B cell (primary cell): ENCODE measurements at regions not wholly inside any gene's neighbourhood (a gene's known extent, or its start where the extent isn't known, plus 50 kb on each side); places are given as distances from the start of the nearest gene placed in this dataset.

Experiments
- ATAC-seq: fragments of 200-7000 bp; cut with Tn5 transposase; one replicate; pipeline ENCODE4 v1.10.0; 2021; ENCODE audit warnings: low read depth, mild to moderate bottlenecking, moderate number of reproducible peaks, moderate library complexity
- CTCF ChIA-PET: fragments of 350-600 bp; sonication (Branson Sonifier 250); formaldehyde crosslinking; loops from one replicate; lab custom pipeline; 2021; ENCODE audit warnings: antibody characterized with exemption, inconsistent platforms; lab: Charles Lee
- POLR2A ChIA-PET: fragments of 350-600 bp; sonication (Branson Sonifier 250); formaldehyde crosslinking; loops from one replicate; lab custom pipeline; 2021; ENCODE audit warnings: antibody characterized with exemption; lab: Charles Lee
- DNase-seq: peaks from one replicate; pipeline ENCODE4 v3.0.0; 2013
- H2AFZ ChIP-seq: 2 replicates; pipeline ENCODE4 v1.6.1; 2012; ENCODE audit warnings: mild to moderate bottlenecking, low read depth, low read length; ENCODE audit not compliant: insufficient read depth, poor library complexity, severe bottlenecking
- H3K27ac ChIP-seq, 2 donors: 1 replicate in 1 of 2; 2 replicates in 1 of 2; pipeline ENCODE4 v1.5.1; 2012 to 2013; ENCODE audit warnings: low read length in 2 of 2, mild to moderate bottlenecking in 2 of 2, moderate library complexity in 1 of 2
- H3K27me3 ChIP-seq, 4 experiments: fragments of 200-600 bp in 1 of 4; sonication (generic) in 1 of 4; replicated peaks in 1 of 4; 1 replicate in 2 of 4; 2 replicates in 2 of 4; pipeline versions ENCODE4 v1.6.1 to v1.7.0; 2013 to 2016; ENCODE audit warnings: low read length in 3 of 4, mild to moderate bottlenecking in 2 of 4, mixed read lengths in 1 of 4, moderate library complexity in 1 of 4; ENCODE audit not compliant: insufficient read depth in 4 of 4, control insufficient read depth in 3 of 4; ENCODE audit errors: control extremely low read depth in 1 of 4
- H3K36me3 ChIP-seq, 2 experiments: replicated peaks in 1 of 2; 1 replicate in 1 of 2; 2 replicates in 1 of 2; pipeline versions ENCODE4 v1.6.1 to v1.7.1; 2013; ENCODE audit warnings: low read length in 1 of 2; ENCODE audit not compliant: insufficient read depth in 2 of 2, control insufficient read depth in 1 of 2; ENCODE audit errors: control extremely low read depth in 1 of 2, extremely low read depth in 1 of 2
- H3K4me1 ChIP-seq, 2 donors: fragments of 200-600 bp in 1 of 2; sonication (generic) in 1 of 2; 1 replicate in 1 of 2; 2 replicates in 1 of 2; pipeline versions ENCODE4 v1.5.1 to v1.6.1; 2013 to 2017; ENCODE audit warnings: low read length in 2 of 2; ENCODE audit not compliant: control insufficient read depth in 2 of 2, insufficient read depth in 2 of 2
- H3K4me2 ChIP-seq: replicated peaks from 2 replicates; pipeline ENCODE3; 2012; ENCODE audit warnings: mild to moderate bottlenecking, low read depth, low read length; ENCODE audit not compliant: poor library complexity, severe bottlenecking
- H3K4me3 ChIP-seq, 5 experiments: fragments of 200-600 bp in 1 of 5; sonication (generic) in 1 of 5; 1 replicate in 3 of 5; 2 replicates in 2 of 5; pipeline versions ENCODE4 v1.5.1 to v1.7.0; 2011 to 2016; ENCODE audit warnings: low read length in 4 of 5, mild to moderate bottlenecking in 4 of 5, low read depth in 2 of 5, control low read depth in 1 of 5, moderate library complexity in 1 of 5; ENCODE audit not compliant: insufficient read depth in 1 of 5; ENCODE audit errors: control extremely low read depth in 1 of 5, extremely low read depth in 1 of 5
- H3K79me2 ChIP-seq: fragments of 200-600 bp; sonication (generic); one replicate; pipeline ENCODE4 v1.6.0; 2016; ENCODE audit warnings: low read length; ENCODE audit not compliant: control insufficient read depth, insufficient read depth
- H3K9ac ChIP-seq: fragments of 200-600 bp; sonication (generic); 2 replicates; pipeline ENCODE4 v1.6.1; 2017; ENCODE audit warnings: mild to moderate bottlenecking, low read length, moderate library complexity
- H3K9me3 ChIP-seq, 3 donors: one replicate each; pipeline versions ENCODE4 v1.6.1 to v1.7.1; 2013; ENCODE audit warnings: low read length in 2 of 3; ENCODE audit not compliant: control insufficient read depth in 2 of 3, insufficient read depth in 1 of 3; ENCODE audit errors: control extremely low read depth in 1 of 3
- H4K20me1 ChIP-seq: 2 replicates; pipeline ENCODE4 v1.6.0; 2012; ENCODE audit warnings: mild to moderate bottlenecking, low read length; ENCODE audit not compliant: insufficient read depth, control insufficient read depth, poor library complexity, severe bottlenecking
- H3K27ac Mint-ChIP-seq: one replicate; pipeline ENCODE4 v1.8.0; 2021; ENCODE audit warnings: mixed read lengths
- H3K27me3 Mint-ChIP-seq: one replicate; pipeline ENCODE4 v1.8.0; 2021; ENCODE audit warnings: mixed read lengths
- H3K4me1 Mint-ChIP-seq: one replicate; pipeline ENCODE4 v1.8.0; 2021; ENCODE audit warnings: mixed read lengths
- H3K4me3 Mint-ChIP-seq: one replicate; pipeline ENCODE4 v1.8.0; 2021; ENCODE audit warnings: mixed read lengths
- H3K9me3 Mint-ChIP-seq: one replicate; pipeline ENCODE4 v1.8.0; 2022; ENCODE audit warnings: mixed read lengths; ENCODE audit not compliant: insufficient read depth
- EZH2 ChIP-seq: IDR thresholded peaks from 2 replicates; pipeline ENCODE4 v1.6.1; 2012; ENCODE audit warnings: borderline replicate concordance, low read depth, mild to moderate bottlenecking, moderate library complexity, low read length; ENCODE audit not compliant: insufficient read depth, poor library complexity, severe bottlenecking
- WGBS: methylation state at CpG from one replicate; pipeline ENCODE4 v1.1.5; 2013; ENCODE audit warnings: missing lambda C conversion rate; ENCODE audit not compliant: insufficient coverage; 5-methylcytosine and 5-hydroxymethylcytosine counted together
- intact Hi-C: fragments of 100-400 bp; cut with micrococcal nuclease; formaldehyde crosslinking; loops from one replicate; pipeline ENCODE4 v1.10.0; 2022
- TF ChIP-seq, protein P1 (sequence below): fragments of 200-600 bp; IDR thresholded peaks from one replicate; pipeline ENCODE4 v1.8.0; 2022; ENCODE audit warnings: antibody characterized with exemption, mild to moderate bottlenecking

DNA sequence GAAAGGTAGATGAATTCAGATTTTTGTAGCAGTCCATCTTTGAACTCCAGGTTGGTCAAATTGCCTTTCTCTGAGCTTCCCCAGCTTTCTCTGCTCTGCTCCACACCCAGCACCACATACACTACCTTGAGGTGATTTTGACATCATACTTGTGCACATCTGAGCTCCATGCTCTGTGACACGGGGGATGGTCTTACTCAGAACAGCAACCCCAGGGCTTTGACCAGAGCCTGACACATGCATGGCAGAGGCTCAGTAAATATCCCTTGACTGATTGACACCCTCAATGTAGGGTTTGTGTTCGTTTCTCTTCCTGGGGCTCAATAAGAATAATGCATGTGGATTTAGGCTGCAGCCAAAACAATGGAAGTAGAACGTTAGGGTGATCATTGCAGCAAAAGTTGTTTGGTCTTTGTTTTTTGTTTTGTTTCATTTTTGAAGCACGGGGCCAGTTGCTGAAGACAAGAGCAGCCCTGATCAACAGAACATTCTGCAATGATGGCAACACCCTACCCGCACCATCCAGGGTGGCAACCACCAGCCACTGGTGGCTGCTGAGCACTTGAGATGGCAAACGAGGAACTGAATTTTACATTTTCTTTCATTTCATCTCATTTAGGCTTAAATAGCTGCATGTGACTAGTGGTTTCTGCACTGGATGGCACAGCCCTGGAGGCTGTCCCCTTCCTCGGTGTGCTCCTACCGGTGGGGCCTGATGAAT, 224.8 kb upstream of the TNRC6C start:
- Histone ChIP-seq H3K79me2 (no peaks in the 10 kb centered on the region), H3K9me3 (peaks cover 3 to 19% (median 12%) of the 10 kb centered on the region in 3 donors), H3K36me3 (no peaks in the 10 kb centered on the region), H3K27me3 (peaks cover 0 to 33% (median 8%) of the 10 kb centered on the region in 4 experiments), H3K27ac (no peak overlapping the region), H4K20me1 (no peaks in the 10 kb centered on the region), H3K9ac (no peak overlapping the region), H2AFZ (no peak overlapping the region), H3K4me3 (no peak overlapping the region), H3K4me1 (no peaks in the 10 kb centered on the region), H3K4me2 (no peak overlapping the region)
- no peak overlapping the region for H3K27ac Mint-ChIP-seq
- peaks cover 40% of the 10 kb centered on the region for H3K27me3 Mint-ChIP-seq
- peaks cover 12% of the 10 kb centered on the region for H3K9me3 Mint-ChIP-seq
- H3K4me3 Mint-ChIP-seq: no peak overlapping the region
- no peak for ATAC-seq
- no peaks in the 10 kb centered on the region for H3K4me1 Mint-ChIP-seq
- intact Hi-C loops: no loop called here
- 88% methylated on average over 7 of the region's 8 CpGs for WGBS
- ChIA-PET CTCF (no interaction called here), POLR2A (no interaction called here)
- TF ChIP-seq, protein P1, sequence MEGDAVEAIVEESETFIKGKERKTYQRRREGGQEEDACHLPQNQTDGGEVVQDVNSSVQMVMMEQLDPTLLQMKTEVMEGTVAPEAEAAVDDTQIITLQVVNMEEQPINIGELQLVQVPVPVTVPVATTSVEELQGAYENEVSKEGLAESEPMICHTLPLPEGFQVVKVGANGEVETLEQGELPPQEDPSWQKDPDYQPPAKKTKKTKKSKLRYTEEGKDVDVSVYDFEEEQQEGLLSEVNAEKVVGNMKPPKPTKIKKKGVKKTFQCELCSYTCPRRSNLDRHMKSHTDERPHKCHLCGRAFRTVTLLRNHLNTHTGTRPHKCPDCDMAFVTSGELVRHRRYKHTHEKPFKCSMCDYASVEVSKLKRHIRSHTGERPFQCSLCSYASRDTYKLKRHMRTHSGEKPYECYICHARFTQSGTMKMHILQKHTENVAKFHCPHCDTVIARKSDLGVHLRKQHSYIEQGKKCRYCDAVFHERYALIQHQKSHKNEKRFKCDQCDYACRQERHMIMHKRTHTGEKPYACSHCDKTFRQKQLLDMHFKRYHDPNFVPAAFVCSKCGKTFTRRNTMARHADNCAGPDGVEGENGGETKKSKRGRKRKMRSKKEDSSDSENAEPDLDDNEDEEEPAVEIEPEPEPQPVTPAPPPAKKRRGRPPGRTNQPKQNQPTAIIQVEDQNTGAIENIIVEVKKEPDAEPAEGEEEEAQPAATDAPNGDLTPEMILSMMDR: no peak
- no peak for TF ChIP-seq EZH2
- no peak for DNase-seq

DNA sequence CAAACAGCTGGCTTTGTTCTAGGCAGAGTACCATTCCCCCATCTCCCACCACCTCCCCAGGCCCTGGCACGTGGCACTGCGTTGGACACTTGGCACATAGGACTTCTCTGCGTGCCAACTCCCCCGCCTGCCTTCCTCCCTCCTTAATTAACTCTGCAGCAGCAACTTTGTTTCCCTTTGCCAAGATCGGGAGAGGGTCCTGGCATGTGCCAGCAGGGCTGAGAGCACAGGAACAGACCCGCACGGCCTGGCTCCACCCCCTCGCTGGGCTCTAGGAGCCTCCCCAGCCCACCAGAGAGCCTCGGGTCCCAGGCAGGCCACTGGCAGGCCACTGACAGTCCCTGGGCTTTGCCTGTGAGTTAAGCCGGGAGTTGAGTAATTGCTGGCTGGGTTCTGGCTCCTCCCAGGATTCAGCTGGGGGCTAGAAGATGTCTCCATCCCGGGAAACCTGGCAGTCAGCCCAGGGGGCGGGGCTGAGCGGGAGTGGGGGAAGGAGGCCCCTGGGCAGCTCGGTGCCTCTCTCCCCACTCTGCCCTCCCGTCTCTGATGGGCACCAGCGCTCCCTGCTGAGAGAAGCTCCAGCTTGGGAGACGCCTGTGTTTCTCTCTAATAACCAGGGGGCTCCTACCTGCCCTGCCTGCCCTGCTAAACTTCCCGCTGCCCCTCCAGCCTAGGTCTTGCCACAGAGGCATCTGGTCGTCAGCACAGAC, 224.0 kb upstream of the TNRC6C start:
- H3K4me1 Mint-ChIP-seq: no peaks in the 10 kb centered on the region
- 57% methylated on average over 19 of the region's 19 CpGs for WGBS
- peaks cover 12% of the 10 kb centered on the region for H3K9me3 Mint-ChIP-seq
- H2AFZ ChIP-seq: no peak overlapping the region
- H3K27me3 Mint-ChIP-seq: peaks cover 38% of the 10 kb centered on the region
- intact Hi-C loops: no loop called here
- DNase-seq: no peak
- no peak overlapping the region for H3K4me3 Mint-ChIP-seq
- ChIA-PET CTCF (no interaction called here), POLR2A (no interaction called here)
- peaks cover 0 to 39% (median 7%) of the 10 kb centered on the region in 4 experiments for H3K27me3 ChIP-seq
- H3K9me3 ChIP-seq: peaks cover 3 to 19% (median 12%) of the 10 kb centered on the region in 3 donors
- no peak for ATAC-seq
- no peak overlapping the region for H3K4me3 ChIP-seq
- no peak overlapping the region for H3K4me2 ChIP-seq
- no peaks in the 10 kb centered on the region for H3K4me1 ChIP-seq
- H4K20me1 ChIP-seq: no peaks in the 10 kb centered on the region
- no peak overlapping the region for H3K27ac ChIP-seq
- no peaks in the 10 kb centered on the region for H3K36me3 ChIP-seq
- H3K79me2 ChIP-seq: no peaks in the 10 kb centered on the region
- H3K9ac ChIP-seq: no peak overlapping the region
- H3K27ac Mint-ChIP-seq: no peak overlapping the region
- TF ChIP-seq, protein P1: no peak
- TF ChIP-seq EZH2: no peak
